HEK293 (cell line): ENCODE measurements at regions not wholly inside any gene's neighbourhood (a gene's known extent, or its start where the extent isn't known, plus 50 kb on each side); places are given as distances from the start of the nearest gene placed in this dataset.

Source experiments
- CTCF ChIP-seq: fragments of 450-650 bp; formaldehyde crosslinking; IDR thresholded peaks from 2 replicates; pipeline ENCODE4 v1.5.1; 2016; ENCODE audit warnings: missing biosample characterization, missing genetic modification characterization
- KLF9 ChIP-seq: fragments of 450-650 bp; formaldehyde crosslinking; IDR thresholded peaks from 2 replicates; pipeline ENCODE4 v1.5.1; 2016; ENCODE audit warnings: missing biosample characterization, missing genetic modification characterization, low read depth
- YY1 ChIP-seq: fragments of 450-650 bp; formaldehyde crosslinking; IDR thresholded peaks from 2 replicates; pipeline ENCODE4 v1.5.1; 2018; ENCODE audit warnings: missing biosample characterization, missing genetic modification characterization
- ZNF121 ChIP-seq: fragments of 450-650 bp; formaldehyde crosslinking; IDR thresholded peaks from 2 replicates; pipeline ENCODE4 v1.5.1; 2016; ENCODE audit warnings: missing biosample characterization, missing genetic modification characterization
- ZNF138 ChIP-seq: fragments of 450-650 bp; formaldehyde crosslinking; IDR thresholded peaks from 2 replicates; pipeline ENCODE4 v1.5.1; 2016; ENCODE audit warnings: missing biosample characterization, missing genetic modification characterization, borderline replicate concordance
- ZNF274 ChIP-seq, 2 experiments: fragments of 200-500 bp in 1 of 2; fragments of 450-650 bp in 1 of 2; sonication (Bioruptor generic) in 1 of 2; formaldehyde crosslinking in 1 of 2; IDR thresholded peaks; 2 replicates each; pipeline versions ENCODE4 v1.5.1 to v1.6.1; 2014 to 2016; ENCODE audit warnings: borderline replicate concordance in 1 of 2, inconsistent platforms in 1 of 2, low read length in 1 of 2, missing biosample characterization in 1 of 2, missing genetic modification characterization in 1 of 2
- ZNF341 ChIP-seq: fragments of 450-650 bp; formaldehyde crosslinking; IDR thresholded peaks from 2 replicates; pipeline ENCODE4; 2016; ENCODE audit warnings: low read depth, missing biosample characterization, missing genetic modification characterization
- ZNF560 ChIP-seq: fragments of 450-650 bp; formaldehyde crosslinking; IDR thresholded peaks from 2 replicates; pipeline ENCODE4 v1.5.1; 2017; ENCODE audit warnings: missing biosample characterization, missing genetic modification characterization, borderline replicate concordance
- ZNF777 ChIP-seq: fragments of 450-650 bp; formaldehyde crosslinking; IDR thresholded peaks from 2 replicates; pipeline ENCODE4 v1.5.1; 2017; ENCODE audit warnings: missing biosample characterization, missing genetic modification characterization, borderline replicate concordance
- ZSCAN5A ChIP-seq: fragments of 450-650 bp; formaldehyde crosslinking; IDR thresholded peaks from 2 replicates; pipeline ENCODE4 v1.5.1; 2016; ENCODE audit warnings: missing biosample characterization, missing genetic modification characterization
- TF ChIP-seq, protein P1 (sequence below): fragments of 450-650 bp; formaldehyde crosslinking; IDR thresholded peaks from 2 replicates; pipeline ENCODE4 v1.5.1; 2016; ENCODE audit warnings: missing biosample characterization, missing genetic modification characterization
- TF ChIP-seq, protein P2 (sequence below): fragments of 450-650 bp; formaldehyde crosslinking; IDR thresholded peaks from 2 replicates; pipeline ENCODE4 v1.5.1; 2016; ENCODE audit warnings: missing biosample characterization, missing genetic modification characterization, low read depth
- TF ChIP-seq, protein P3 (sequence below): fragments of 450-650 bp; IDR thresholded peaks from 2 replicates; pipeline ENCODE4 v1.5.1; 2018; ENCODE audit warnings: missing biosample characterization, mild to moderate bottlenecking, missing genetic modification characterization

GRCh38 chr13:84649853-84650252, 767.6 kb upstream of the SLITRK1 start:
- TF ChIP-seq CTCF = no peak
- TF ChIP-seq, protein P1, sequence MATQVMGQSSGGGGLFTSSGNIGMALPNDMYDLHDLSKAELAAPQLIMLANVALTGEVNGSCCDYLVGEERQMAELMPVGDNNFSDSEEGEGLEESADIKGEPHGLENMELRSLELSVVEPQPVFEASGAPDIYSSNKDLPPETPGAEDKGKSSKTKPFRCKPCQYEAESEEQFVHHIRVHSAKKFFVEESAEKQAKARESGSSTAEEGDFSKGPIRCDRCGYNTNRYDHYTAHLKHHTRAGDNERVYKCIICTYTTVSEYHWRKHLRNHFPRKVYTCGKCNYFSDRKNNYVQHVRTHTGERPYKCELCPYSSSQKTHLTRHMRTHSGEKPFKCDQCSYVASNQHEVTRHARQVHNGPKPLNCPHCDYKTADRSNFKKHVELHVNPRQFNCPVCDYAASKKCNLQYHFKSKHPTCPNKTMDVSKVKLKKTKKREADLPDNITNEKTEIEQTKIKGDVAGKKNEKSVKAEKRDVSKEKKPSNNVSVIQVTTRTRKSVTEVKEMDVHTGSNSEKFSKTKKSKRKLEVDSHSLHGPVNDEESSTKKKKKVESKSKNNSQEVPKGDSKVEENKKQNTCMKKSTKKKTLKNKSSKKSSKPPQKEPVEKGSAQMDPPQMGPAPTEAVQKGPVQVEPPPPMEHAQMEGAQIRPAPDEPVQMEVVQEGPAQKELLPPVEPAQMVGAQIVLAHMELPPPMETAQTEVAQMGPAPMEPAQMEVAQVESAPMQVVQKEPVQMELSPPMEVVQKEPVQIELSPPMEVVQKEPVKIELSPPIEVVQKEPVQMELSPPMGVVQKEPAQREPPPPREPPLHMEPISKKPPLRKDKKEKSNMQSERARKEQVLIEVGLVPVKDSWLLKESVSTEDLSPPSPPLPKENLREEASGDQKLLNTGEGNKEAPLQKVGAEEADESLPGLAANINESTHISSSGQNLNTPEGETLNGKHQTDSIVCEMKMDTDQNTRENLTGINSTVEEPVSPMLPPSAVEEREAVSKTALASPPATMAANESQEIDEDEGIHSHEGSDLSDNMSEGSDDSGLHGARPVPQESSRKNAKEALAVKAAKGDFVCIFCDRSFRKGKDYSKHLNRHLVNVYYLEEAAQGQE (tag by site-specific recombination) = no peak
- TF ChIP-seq ZNF121 (tag by site-specific recombination) = no peak
- no peak for TF ChIP-seq KLF9 (tag by site-specific recombination)
- TF ChIP-seq ZNF274 (IDR thresholded peaks at IDR 0.05; ENCODE audit: low read length) = no peak
- TF ChIP-seq ZNF274 (tag by site-specific recombination; IDR thresholded peaks at IDR 0.05; ENCODE audit: borderline replicate concordance) = no peak
- no peak for TF ChIP-seq ZNF138
- no peak for TF ChIP-seq ZNF560 (tag by site-specific recombination)
- no peak for TF ChIP-seq ZSCAN5A (tag by site-specific recombination)
- TF ChIP-seq, protein P2, sequence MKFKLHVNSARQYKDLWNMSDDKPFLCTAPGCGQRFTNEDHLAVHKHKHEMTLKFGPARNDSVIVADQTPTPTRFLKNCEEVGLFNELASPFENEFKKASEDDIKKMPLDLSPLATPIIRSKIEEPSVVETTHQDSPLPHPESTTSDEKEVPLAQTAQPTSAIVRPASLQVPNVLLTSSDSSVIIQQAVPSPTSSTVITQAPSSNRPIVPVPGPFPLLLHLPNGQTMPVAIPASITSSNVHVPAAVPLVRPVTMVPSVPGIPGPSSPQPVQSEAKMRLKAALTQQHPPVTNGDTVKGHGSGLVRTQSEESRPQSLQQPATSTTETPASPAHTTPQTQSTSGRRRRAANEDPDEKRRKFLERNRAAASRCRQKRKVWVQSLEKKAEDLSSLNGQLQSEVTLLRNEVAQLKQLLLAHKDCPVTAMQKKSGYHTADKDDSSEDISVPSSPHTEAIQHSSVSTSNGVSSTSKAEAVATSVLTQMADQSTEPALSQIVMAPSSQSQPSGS (tag by site-specific recombination) = no peak
- TF ChIP-seq YY1 = no peak
- no peak for TF ChIP-seq ZNF341 (tag by site-specific recombination)
- no peak for TF ChIP-seq ZNF777 (tag by site-specific recombination)
- TF ChIP-seq, protein P3, sequence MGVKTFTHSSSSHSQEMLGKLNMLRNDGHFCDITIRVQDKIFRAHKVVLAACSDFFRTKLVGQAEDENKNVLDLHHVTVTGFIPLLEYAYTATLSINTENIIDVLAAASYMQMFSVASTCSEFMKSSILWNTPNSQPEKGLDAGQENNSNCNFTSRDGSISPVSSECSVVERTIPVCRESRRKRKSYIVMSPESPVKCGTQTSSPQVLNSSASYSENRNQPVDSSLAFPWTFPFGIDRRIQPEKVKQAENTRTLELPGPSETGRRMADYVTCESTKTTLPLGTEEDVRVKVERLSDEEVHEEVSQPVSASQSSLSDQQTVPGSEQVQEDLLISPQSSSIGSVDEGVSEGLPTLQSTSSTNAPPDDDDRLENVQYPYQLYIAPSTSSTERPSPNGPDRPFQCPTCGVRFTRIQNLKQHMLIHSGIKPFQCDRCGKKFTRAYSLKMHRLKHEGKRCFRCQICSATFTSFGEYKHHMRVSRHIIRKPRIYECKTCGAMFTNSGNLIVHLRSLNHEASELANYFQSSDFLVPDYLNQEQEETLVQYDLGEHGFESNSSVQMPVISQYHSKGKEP (tag by site-specific recombination) = no peak
